Liver (tissue), 3 donors: ENCODE measurements at regions not wholly inside any gene's neighbourhood (a gene's known extent, or its start where the extent isn't known, plus 50 kb on each side); places are given as distances from the start of the nearest gene placed in this dataset.

Source experiments
- FOXA1 ChIP-seq: IDR thresholded peaks from 2 replicates; pipeline ENCODE4 v1.6.1; 2016; ENCODE audit warnings: antibody characterized with exemption
- GABPA ChIP-seq, 2 donors: IDR thresholded peaks in 1 of 2; conservative IDR thresholded peaks in 1 of 2; 2 replicates each; pipeline ENCODE4 v1.6.1; 2016; ENCODE audit warnings: antibody characterized with exemption in 2 of 2, mild to moderate bottlenecking in 1 of 2, moderate library complexity in 1 of 2
- NR2F2 ChIP-seq: IDR thresholded peaks from 2 replicates; pipeline ENCODE4 v1.6.1; 2016; ENCODE audit warnings: antibody characterized with exemption
- TF ChIP-seq, protein P1 (sequence below): fragments of 150-350 bp; IDR thresholded peaks from 2 replicates; pipeline ENCODE4 v1.5.1; 2017; ENCODE audit warnings: improper control_type of control experiment, low read depth, low read length; ENCODE audit not compliant: missing input control
- TF ChIP-seq, protein P2 (sequence below): IDR thresholded peaks from 2 replicates; pipeline ENCODE4 v1.6.1; 2016; ENCODE audit warnings: antibody characterized with exemption, mild to moderate bottlenecking
- donor health status: healthy.
- donor health status: healthy.

DNA sequence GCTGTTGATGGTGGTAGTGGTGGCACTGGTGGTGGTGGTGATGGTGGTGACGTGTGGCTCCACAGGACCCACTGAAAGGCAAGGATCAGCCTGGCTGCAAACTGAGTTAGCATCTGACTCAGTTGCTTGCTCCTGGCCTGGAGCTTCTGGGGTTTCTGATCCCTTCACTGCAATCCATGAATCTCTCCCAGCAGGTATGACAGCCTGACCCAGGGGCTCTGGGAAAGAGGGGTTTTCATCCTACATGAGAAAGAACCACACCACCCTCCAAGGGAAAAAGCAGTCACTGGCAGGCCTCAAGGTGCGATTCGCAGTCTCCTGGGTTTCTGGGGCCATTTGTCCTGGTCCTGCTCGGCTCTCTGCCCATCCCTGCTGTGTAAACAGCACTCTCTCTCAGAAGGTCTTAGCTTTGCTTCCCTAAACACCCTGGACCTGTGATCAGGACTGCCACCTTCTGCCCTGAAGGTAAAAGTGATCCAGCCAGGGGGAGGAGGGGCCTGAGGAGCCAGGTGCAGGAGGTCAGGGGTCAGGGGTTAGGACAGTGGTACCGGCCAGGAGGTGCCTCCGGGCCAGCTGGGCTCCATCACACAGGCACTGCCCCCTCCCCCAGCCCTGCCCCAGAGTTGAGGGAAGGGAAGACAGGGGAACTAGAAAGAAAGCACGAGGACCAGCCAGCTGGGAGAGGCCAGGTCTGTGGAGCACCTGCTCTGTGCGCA lies 152.0 kb downstream of the BMP7 start:
- TF ChIP-seq, protein P1, sequence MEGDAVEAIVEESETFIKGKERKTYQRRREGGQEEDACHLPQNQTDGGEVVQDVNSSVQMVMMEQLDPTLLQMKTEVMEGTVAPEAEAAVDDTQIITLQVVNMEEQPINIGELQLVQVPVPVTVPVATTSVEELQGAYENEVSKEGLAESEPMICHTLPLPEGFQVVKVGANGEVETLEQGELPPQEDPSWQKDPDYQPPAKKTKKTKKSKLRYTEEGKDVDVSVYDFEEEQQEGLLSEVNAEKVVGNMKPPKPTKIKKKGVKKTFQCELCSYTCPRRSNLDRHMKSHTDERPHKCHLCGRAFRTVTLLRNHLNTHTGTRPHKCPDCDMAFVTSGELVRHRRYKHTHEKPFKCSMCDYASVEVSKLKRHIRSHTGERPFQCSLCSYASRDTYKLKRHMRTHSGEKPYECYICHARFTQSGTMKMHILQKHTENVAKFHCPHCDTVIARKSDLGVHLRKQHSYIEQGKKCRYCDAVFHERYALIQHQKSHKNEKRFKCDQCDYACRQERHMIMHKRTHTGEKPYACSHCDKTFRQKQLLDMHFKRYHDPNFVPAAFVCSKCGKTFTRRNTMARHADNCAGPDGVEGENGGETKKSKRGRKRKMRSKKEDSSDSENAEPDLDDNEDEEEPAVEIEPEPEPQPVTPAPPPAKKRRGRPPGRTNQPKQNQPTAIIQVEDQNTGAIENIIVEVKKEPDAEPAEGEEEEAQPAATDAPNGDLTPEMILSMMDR, result no peak
- TF ChIP-seq, protein P2, sequence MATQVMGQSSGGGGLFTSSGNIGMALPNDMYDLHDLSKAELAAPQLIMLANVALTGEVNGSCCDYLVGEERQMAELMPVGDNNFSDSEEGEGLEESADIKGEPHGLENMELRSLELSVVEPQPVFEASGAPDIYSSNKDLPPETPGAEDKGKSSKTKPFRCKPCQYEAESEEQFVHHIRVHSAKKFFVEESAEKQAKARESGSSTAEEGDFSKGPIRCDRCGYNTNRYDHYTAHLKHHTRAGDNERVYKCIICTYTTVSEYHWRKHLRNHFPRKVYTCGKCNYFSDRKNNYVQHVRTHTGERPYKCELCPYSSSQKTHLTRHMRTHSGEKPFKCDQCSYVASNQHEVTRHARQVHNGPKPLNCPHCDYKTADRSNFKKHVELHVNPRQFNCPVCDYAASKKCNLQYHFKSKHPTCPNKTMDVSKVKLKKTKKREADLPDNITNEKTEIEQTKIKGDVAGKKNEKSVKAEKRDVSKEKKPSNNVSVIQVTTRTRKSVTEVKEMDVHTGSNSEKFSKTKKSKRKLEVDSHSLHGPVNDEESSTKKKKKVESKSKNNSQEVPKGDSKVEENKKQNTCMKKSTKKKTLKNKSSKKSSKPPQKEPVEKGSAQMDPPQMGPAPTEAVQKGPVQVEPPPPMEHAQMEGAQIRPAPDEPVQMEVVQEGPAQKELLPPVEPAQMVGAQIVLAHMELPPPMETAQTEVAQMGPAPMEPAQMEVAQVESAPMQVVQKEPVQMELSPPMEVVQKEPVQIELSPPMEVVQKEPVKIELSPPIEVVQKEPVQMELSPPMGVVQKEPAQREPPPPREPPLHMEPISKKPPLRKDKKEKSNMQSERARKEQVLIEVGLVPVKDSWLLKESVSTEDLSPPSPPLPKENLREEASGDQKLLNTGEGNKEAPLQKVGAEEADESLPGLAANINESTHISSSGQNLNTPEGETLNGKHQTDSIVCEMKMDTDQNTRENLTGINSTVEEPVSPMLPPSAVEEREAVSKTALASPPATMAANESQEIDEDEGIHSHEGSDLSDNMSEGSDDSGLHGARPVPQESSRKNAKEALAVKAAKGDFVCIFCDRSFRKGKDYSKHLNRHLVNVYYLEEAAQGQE, result no peak
- TF ChIP-seq GABPA (IDR thresholded peaks at IDR 0.05 in 1 of 2, conservative IDR thresholded peaks at IDR 0.05 in 1 of 2), result no peak
- no peak for TF ChIP-seq NR2F2
- no peak for TF ChIP-seq FOXA1
